SK-N-SH (cell line): ENCODE measurements at regions not wholly inside any gene's neighbourhood (a gene's known extent, or its start where the extent isn't known, plus 50 kb on each side); places are given as distances from the start of the nearest gene placed in this dataset.

Experiments
- EP300 ChIP-seq, 2 experiments: IDR thresholded peaks; 2 replicates each; pipeline versions ENCODE4 v1.4.0 to v1.6.1; 2012; ENCODE audit warnings: borderline replicate concordance in 1 of 2, low read depth in 1 of 2, low read length in 1 of 2
- JUND ChIP-seq: IDR thresholded peaks from 2 replicates; pipeline ENCODE4 v1.4.0; 2012
- TEAD4 ChIP-seq: IDR thresholded peaks from 2 replicates; pipeline ENCODE4 v1.4.0; 2012; ENCODE audit warnings: mild to moderate bottlenecking, borderline replicate concordance; ENCODE audit not compliant: insufficient read depth
- TF ChIP-seq, protein P1 (sequence below): fragments of 200-600 bp; sonication (generic); IDR thresholded peaks from 2 replicates; pipeline ENCODE4 v1.6.1; 2017; ENCODE audit warnings: antibody characterized with exemption, mild to moderate bottlenecking, moderate library complexity
- TF ChIP-seq, protein P2 (sequence below): IDR thresholded peaks from 2 replicates; pipeline ENCODE4 v1.4.0; 2012; ENCODE audit warnings: low read depth, borderline replicate concordance
- TF ChIP-seq, protein P3 (sequence below): IDR thresholded peaks from 2 replicates; pipeline ENCODE4 v1.4.0; 2012; ENCODE audit warnings: low read depth, borderline replicate concordance

DNA sequence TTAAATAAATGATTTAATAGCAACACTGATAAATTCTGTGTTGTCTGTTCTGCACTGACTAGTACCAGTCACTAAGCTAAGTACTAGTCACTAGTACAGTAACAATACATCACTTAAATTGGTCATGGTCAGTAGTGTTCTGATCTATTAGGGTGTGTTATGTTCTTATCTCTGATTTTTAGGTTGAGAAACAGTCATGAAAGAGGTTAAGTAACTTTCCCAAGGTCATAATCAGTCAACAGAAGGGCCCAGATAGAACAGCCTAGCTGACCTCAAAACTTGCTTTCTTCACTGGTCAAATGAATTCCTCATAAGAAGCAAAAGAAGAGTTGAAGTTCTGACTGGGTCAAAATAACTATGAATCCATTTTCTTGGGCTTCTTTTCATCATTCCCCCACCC, 1492.7 kb downstream of the MAT2B start:
- TF ChIP-seq, protein P1, sequence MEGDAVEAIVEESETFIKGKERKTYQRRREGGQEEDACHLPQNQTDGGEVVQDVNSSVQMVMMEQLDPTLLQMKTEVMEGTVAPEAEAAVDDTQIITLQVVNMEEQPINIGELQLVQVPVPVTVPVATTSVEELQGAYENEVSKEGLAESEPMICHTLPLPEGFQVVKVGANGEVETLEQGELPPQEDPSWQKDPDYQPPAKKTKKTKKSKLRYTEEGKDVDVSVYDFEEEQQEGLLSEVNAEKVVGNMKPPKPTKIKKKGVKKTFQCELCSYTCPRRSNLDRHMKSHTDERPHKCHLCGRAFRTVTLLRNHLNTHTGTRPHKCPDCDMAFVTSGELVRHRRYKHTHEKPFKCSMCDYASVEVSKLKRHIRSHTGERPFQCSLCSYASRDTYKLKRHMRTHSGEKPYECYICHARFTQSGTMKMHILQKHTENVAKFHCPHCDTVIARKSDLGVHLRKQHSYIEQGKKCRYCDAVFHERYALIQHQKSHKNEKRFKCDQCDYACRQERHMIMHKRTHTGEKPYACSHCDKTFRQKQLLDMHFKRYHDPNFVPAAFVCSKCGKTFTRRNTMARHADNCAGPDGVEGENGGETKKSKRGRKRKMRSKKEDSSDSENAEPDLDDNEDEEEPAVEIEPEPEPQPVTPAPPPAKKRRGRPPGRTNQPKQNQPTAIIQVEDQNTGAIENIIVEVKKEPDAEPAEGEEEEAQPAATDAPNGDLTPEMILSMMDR = no peak
- no peak for TF ChIP-seq EP300 (IDR thresholded peaks at IDR 0.05; ENCODE audit: borderline replicate concordance in 1 of 2, low read depth in 1 of 2, low read length in 1 of 2)
- no peak for TF ChIP-seq TEAD4
- no peak for TF ChIP-seq JUND
- TF ChIP-seq, protein P2, sequence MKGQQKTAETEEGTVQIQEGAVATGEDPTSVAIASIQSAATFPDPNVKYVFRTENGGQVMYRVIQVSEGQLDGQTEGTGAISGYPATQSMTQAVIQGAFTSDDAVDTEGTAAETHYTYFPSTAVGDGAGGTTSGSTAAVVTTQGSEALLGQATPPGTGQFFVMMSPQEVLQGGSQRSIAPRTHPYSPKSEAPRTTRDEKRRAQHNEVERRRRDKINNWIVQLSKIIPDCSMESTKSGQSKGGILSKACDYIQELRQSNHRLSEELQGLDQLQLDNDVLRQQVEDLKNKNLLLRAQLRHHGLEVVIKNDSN = no peak
- TF ChIP-seq, protein P3, sequence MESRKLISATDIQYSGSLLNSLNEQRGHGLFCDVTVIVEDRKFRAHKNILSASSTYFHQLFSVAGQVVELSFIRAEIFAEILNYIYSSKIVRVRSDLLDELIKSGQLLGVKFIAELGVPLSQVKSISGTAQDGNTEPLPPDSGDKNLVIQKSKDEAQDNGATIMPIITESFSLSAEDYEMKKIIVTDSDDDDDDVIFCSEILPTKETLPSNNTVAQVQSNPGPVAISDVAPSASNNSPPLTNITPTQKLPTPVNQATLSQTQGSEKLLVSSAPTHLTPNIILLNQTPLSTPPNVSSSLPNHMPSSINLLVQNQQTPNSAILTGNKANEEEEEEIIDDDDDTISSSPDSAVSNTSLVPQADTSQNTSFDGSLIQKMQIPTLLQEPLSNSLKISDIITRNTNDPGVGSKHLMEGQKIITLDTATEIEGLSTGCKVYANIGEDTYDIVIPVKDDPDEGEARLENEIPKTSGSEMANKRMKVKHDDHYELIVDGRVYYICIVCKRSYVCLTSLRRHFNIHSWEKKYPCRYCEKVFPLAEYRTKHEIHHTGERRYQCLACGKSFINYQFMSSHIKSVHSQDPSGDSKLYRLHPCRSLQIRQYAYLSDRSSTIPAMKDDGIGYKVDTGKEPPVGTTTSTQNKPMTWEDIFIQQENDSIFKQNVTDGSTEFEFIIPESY = no peak
